ENCODE measurements at regions not wholly inside any gene's neighbourhood (a gene's known extent, or its start where the extent isn't known, plus 50 kb on each side); places are given as distances from the start of the nearest gene placed in this dataset.
A peak's percentile ranks its signal among the peaks of the same experiment; 100 is the strongest.
"Not testable (repeated sequence)": the region's sequence is repeated elsewhere in the genome, so short reads cannot be mapped to it uniquely, and the experiment has no call there.

DNA sequence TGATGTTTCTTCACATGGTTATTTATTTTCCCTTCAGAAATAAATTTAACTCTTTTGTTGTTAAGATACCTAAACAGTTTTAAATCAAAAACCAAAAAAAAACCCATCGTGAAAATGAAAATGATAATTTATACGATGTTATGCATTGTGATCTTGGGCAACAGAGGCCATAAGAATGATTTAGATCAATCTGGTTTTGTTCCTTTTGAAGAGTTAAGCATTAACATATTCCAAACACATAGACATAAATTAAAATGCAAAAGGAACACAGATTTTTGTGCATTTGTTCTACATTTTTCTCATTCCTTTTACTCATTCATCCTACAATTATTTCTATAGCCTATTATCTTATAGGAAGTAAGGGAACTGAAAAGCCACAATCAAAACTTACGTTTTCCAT is 226.1 kb upstream of the SEMA3D start:
- no peak for DNase-seq

DNA sequence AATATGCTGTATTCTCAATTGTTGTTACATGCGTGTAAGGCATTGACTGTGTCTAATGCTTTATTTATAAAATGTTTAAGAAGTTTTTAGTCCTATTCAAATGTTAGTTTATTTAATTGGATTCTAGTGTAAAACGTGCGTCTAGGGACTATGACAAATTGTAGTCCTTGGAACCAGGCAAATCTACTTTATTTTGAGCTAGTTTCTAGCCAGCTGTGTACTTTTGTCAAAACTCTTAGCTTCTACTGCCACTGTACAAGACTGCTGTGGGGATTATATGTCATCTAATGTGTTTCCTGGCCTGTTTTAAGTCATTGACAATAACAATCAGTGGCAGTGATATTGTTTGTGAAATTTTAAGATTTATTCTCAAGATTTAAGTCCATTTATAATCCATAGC is 220.5 kb upstream of the SEMA3D start:
- peak; percentile 72 for DNase-seq

GRCh38 chr7:85405016-85405902 is 218.4 kb upstream of the SEMA3D start:
- DNase-seq, result no peak

GRCh38 chr7:85396676-85397075 is 209.8 kb upstream of the SEMA3D start:
- no peak for DNase-seq

DNA sequence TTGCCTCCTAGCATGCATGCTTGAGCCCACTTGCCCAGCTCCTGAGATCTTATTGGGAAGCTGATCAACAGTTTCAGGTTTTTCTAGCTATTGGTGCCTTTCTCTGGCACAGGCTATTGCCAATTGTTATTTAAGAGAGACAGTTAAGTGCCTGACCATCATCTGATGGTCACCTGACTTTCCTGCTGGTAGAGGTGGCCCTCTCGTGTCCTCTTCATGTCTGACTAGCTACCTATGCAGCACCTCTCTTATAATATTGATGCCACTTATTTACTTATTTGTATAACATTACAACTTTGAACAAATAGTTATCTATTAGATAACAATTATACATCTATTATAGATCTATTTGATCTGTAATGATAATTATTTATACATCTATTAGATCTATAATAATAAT is 205.9 kb upstream of the SEMA3D start:
- DNase-seq, result no peak

- no peak for DNase-seq
Measured at GRCh38 chr7:85392326-85392725, 205.5 kb upstream of the SEMA3D start.

DNA sequence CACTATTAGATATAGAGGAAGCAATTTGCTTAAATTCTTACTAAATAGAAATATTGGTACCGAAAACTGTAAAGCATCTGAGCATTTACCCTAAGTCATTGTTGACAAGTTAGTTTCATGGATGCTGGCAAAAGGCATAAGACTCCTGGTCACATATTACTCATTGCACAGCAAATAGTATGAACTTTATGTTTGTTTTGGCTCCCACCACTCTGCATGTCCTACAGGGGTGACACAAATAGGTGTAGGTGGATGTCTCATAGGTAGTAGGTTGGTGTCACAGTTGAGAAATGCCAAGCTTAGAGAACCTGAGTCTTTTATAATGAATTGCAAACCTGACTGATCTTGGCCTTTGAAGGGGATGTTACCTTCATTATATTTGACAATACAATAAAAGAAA is 199.6 kb upstream of the SEMA3D start:
- DNase-seq, result no peak

DNA sequence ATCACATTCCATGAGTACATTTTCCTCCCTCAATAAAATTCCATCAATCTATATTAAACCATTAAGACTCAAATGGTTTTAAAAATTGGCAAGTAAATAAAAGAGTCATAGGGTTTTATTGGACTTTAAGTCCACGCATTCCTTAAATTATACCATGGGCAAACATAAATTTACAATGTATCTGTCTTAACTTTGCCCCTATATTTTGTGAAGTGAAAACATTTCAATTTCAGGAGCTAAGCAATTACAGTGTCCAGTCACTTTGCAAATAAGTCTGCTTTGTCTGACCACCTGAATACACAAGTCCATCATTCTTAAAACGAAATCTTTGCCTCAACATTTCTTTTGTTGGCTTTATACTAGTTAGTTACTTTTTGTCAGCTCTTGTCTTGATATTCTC is 197.5 kb upstream of the SEMA3D start:
- DNase-seq, result no peak

- DNase-seq, result no peak
Measured at GRCh38 chr7:85381212-85381611, 194.4 kb upstream of the SEMA3D start.

DNA sequence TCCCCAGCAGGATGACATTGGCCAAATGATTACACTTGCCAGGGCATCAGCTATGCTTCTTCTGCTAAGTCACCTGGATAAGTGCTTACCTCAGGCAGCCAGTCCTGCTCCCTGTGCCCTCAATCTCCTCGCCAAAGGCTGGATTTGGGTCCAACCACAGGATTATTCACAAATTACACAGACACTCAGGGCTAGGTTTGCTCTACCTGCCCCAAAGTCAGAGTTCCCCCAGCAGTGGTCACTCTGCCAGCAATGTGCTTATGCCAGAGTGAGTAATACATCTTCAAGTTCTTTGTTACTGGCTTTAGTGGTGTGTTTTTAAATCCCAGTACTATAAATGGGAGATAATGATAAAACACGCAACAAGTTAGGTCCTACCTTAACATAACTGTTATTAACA is 189.7 kb upstream of the SEMA3D start:
- no peak for DNase-seq

- DNase-seq, result no peak
Measured at GRCh38 chr7:85356916-85357315, 170.1 kb upstream of the SEMA3D start.

DNA sequence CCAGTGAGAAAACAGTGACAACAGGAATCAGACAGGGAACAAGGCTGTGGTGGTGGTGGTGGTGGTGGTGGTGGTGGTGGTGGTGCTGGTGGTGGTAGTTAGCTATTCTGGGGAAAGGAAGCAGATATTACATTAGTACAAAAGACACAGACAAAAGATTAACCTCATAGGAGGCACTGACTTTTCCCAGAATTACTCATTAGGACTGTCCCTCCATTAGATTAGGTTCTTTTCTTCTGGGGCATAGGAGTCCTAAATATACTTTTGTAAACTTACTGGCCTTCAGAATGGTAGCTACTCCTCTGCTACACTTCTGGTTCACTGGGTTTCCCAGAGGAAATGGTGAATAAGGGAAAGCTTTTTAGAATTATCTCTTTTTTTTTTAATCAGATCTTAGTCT is 156.6 kb upstream of the SEMA3D start:
- no peak for DNase-seq

GRCh38 chr7:85342781-85343180 is 155.9 kb upstream of the SEMA3D start:
- no peak for DNase-seq

GRCh38 chr7:85341973-85342372 is 155.1 kb upstream of the SEMA3D start:
- no peak for DNase-seq

GRCh38 chr7:85341121-85341520 is 154.3 kb upstream of the SEMA3D start:
- no peak for DNase-seq

GRCh38 chr7:85336086-85336485 is 149.2 kb upstream of the SEMA3D start:
- no peak for DNase-seq

GRCh38 chr7:85335113-85335512 is 148.3 kb upstream of the SEMA3D start:
- DNase-seq, result not testable (repeated sequence)

- DNase-seq, result no peak
Measured at GRCh38 chr7:85328456-85328998, 141.7 kb upstream of the SEMA3D start.

DNA sequence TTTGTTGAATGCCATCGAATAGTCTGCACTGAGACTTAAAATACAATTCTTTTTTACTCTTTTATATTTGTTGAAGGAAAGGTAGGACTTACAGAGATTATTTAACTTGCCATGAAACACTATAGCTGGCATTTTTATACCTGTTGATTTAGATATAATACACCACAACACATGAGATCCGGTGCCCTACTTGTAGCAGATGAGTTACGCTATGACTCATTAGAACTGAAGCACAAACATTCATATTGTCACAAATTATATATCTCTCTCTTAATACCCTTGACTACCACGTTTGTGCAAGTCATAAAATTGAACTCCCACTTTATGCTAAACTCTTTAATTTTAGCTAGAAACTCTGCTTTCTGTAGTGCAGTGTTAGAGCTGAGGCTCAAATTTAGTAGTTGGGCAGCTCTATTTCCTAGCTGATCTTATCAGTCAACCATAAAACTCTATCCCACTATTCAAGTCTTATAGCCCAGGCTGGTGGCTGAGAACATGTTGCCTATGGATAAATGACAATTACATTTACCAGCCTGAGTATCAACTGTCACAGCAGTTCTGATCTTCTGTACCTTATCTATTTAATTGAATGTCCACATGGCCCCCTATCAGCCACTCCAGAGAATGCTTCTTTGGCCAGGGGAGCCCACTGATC is 137.4 kb upstream of the SEMA3D start:
- DNase-seq, result no peak

- no peak for DNase-seq
Measured at GRCh38 chr7:85322252-85322651, 135.4 kb upstream of the SEMA3D start.

DNA sequence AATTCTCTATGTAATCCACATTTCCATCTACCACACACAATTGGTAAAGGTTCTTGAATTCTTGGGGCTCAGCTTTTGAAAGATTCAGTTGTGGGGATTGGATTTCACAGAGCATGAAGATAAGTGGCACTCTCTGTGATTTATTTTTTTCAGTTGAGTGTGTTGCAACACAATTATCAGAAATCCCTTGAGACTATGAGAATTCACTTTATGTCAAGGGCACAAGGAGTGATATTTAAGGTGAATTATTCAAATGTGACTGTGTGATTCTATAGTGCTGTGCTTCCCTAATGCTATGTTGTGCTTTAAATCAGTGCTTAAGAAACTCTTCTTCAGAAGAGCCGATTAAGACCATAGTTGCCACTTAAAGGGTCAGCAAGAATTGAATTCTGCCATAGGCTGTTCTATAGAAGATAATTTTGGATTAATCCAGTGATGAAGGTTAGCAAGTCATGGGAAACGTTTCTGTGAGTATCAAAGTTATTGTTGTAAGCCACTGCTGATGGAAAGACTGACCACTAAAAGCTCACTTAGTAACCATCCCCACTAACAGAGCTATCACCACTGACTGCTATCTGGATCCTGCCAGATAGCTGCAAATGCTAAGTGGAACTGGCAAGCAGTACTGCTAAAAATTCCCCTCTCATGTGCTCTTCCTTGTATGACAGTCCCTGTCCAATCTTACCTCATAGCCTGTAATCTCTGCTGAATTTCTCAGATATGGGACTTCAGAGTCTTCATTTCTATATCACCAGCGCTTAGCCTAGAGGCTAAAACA is 134.0 kb upstream of the SEMA3D start:
- no peak for DNase-seq

DNA sequence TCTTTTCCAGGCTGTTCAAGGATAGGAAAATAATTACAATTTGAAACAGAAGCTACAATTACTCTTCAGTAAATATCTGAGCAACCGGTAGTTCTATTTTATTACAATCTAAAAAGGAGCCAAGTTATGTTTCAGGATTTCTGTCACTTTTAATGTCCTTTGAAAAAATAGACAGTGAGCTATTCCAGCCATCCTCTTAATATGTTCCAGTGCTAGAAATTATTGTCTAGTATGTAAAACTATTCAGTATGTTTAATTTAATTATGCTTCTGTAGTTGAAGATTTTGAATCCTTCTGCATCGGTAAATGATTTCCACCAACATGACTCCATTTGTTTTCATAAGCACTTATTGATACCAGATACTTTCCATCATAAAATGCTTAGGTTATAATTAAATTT is 129.6 kb upstream of the SEMA3D start:
- DNase-seq, result no peak

DNA sequence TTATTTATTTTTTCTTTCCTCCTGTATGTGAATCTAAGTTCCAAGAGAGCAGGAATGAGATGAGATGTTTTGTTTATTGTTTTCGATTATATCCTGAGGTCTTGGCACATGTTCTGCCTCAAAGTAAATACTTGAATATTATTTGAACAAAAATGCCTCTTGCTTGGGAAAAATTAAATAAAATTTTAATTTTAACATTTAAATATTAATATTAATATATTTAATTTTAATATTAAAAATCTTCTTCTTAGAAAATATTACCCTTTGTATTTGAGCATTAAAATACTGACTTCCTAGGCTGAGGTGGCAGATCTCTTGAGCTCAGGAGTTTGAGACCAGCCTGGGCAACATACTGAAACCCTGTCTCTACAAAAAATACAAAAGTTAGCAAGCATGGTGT is 123.4 kb upstream of the SEMA3D start:
- no peak for DNase-seq
